K562 (cell line): ENCODE measurements at regions not wholly inside any gene's neighbourhood (a gene's known extent, or its start where the extent isn't known, plus 50 kb on each side); places are given as distances from the start of the nearest gene placed in this dataset.
A peak's percentile ranks its signal among the peaks of the same experiment; 100 is the strongest.

Source experiments
- CCNT2 ChIP-seq: IDR thresholded peaks from 2 replicates; pipeline ENCODE4 v1.6.1; 2011; ENCODE audit warnings: borderline replicate concordance, low read depth, mild to moderate bottlenecking, moderate library complexity, mixed read lengths, low read length; ENCODE audit not compliant: insufficient read length; ENCODE audit errors: extremely low read depth
- CEBPB ChIP-seq: fragments of 450-650 bp; IDR thresholded peaks from 2 replicates; pipeline ENCODE4 v1.6.1; 2016; ENCODE audit warnings: missing genetic modification characterization, missing compliant biosample characterization
- CHD2 ChIP-seq: IDR thresholded peaks from 2 replicates; pipeline ENCODE4 v1.6.1; 2011; ENCODE audit warnings: low read depth, low read length
- DPF2 ChIP-seq: fragments of 450-650 bp; IDR thresholded peaks from 2 replicates; pipeline ENCODE4 v1.6.1; 2016
- HCFC1 ChIP-seq: IDR thresholded peaks from 2 replicates; pipeline ENCODE4 v1.6.1; 2012; ENCODE audit warnings: low read depth, low read length, improper control_type of control experiment
- HMG20B ChIP-seq: fragments of 250-450 bp; sonication (Bioruptor Pico); IDR thresholded peaks from 2 replicates; pipeline ENCODE4 v1.5.0; 2021; ENCODE audit warnings: mild to moderate bottlenecking
- NFIX ChIP-seq: fragments of 250-450 bp; sonication (Bioruptor Pico); IDR thresholded peaks from 2 replicates; pipeline ENCODE4 v1.4.0; 2020; ENCODE audit warnings: low read depth, mild to moderate bottlenecking, moderate library complexity
- NFYB ChIP-seq: IDR thresholded peaks from 2 replicates; pipeline ENCODE4 v1.6.1; 2011; ENCODE audit warnings: mild to moderate bottlenecking, moderate library complexity; ENCODE audit not compliant: insufficient read length; ENCODE audit errors: extremely low read depth
- NUFIP1 ChIP-seq: fragments of 450-650 bp; IDR thresholded peaks from 2 replicates; pipeline ENCODE4 v1.6.1; 2018; ENCODE audit not compliant: partially characterized antibody
- PCBP2 ChIP-seq: fragments of 200-400 bp; formaldehyde crosslinking; IDR thresholded peaks from 2 replicates; pipeline ENCODE4 v1.6.1; 2018; ENCODE audit warnings: low read length, low read depth, mild to moderate bottlenecking, moderate library complexity; ENCODE audit not compliant: poor library complexity, severe bottlenecking
- PPARD ChIP-seq: fragments of 250-450 bp; sonication (Bioruptor Pico); IDR thresholded peaks from 2 replicates; pipeline ENCODE4 v1.8.0; 2022; ENCODE audit warnings: inconsistent platforms, mild to moderate bottlenecking, moderate library complexity
- RBFOX2 ChIP-seq: fragments of 200-400 bp; formaldehyde crosslinking; IDR thresholded peaks from 2 replicates; pipeline ENCODE4 v1.6.1; 2017; ENCODE audit warnings: low read depth, mild to moderate bottlenecking, low read length, moderate library complexity
- RUNX1 ChIP-seq: sonication (generic); IDR thresholded peaks from 2 replicates; pipeline ENCODE4 v1.6.1; 2016; ENCODE audit warnings: antibody characterized with exemption, low read depth
- SIN3B ChIP-seq: fragments of 450-650 bp; IDR thresholded peaks from 2 replicates; pipeline ENCODE4 v1.6.1; 2017; ENCODE audit warnings: low read depth, mild to moderate bottlenecking, moderate library complexity
- SMARCA4 ChIP-seq: fragments of 450-650 bp; IDR thresholded peaks from 2 replicates; pipeline ENCODE4 v1.6.1; 2016
- SMARCB1 ChIP-seq: IDR thresholded peaks from 2 replicates; pipeline ENCODE4 v1.6.1; 2011; ENCODE audit warnings: improper control_type of control experiment, low read depth; ENCODE audit not compliant: insufficient read length
- SMARCE1 ChIP-seq: fragments of 450-650 bp; IDR thresholded peaks from 2 replicates; pipeline ENCODE4 v1.7.1; 2016; ENCODE audit warnings: mild to moderate bottlenecking
- SPI1 ChIP-seq: IDR thresholded peaks from 2 replicates; pipeline ENCODE4 v1.6.1; 2011; ENCODE audit warnings: low read depth, low read length, control low read depth, borderline replicate concordance
- SUPT5H ChIP-seq: fragments of 450-650 bp; IDR thresholded peaks from 2 replicates; pipeline ENCODE4 v1.6.1; 2016
- TAF7 ChIP-seq: fragments of 450-650 bp; IDR thresholded peaks from 2 replicates; pipeline ENCODE4 v1.6.1; 2016; ENCODE audit warnings: missing genetic modification characterization, missing compliant biosample characterization
- TEAD1 ChIP-seq, 2 experiments: fragments of 450-650 bp in 1 of 2; sonication (generic) in 1 of 2; formaldehyde crosslinking; IDR thresholded peaks; 2 replicates each; pipeline versions ENCODE4 v1.4.0 to v1.8.0; 2020 to 2022; ENCODE audit warnings: mild to moderate bottlenecking in 2 of 2, missing genetic modification reagents in 1 of 2
- THRAP3 ChIP-seq: fragments of 450-650 bp; IDR thresholded peaks from 2 replicates; pipeline ENCODE4 v1.6.1; 2016; ENCODE audit warnings: mild to moderate bottlenecking, inconsistent platforms, borderline replicate concordance
- ZBTB33 ChIP-seq: sonication (generic); formaldehyde crosslinking; IDR thresholded peaks from 2 replicates; pipeline ENCODE4 v1.8.1; 2023; ENCODE audit warnings: mild to moderate bottlenecking, missing genetic modification reagents
- ZBTB8A ChIP-seq: fragments of 450-650 bp; IDR thresholded peaks from 2 replicates; pipeline ENCODE4 v1.6.1; 2018; ENCODE audit warnings: mild to moderate bottlenecking, moderate library complexity; ENCODE audit not compliant: partially characterized antibody
- ZNF165 ChIP-seq: fragments of 250-450 bp; sonication (Bioruptor Pico); IDR thresholded peaks from 2 replicates; pipeline ENCODE4 v1.4.0; 2020; ENCODE audit warnings: borderline replicate concordance
- ZNF217 ChIP-seq: sonication (generic); formaldehyde crosslinking; IDR thresholded peaks from 2 replicates; pipeline ENCODE4 v1.8.0; 2022; ENCODE audit warnings: mild to moderate bottlenecking, missing genetic modification reagents
- ZZZ3 ChIP-seq: fragments of 450-650 bp; IDR thresholded peaks from 2 replicates; pipeline ENCODE4 v1.6.1; 2016; ENCODE audit warnings: antibody characterized with exemption, mild to moderate bottlenecking, moderate library complexity

DNA sequence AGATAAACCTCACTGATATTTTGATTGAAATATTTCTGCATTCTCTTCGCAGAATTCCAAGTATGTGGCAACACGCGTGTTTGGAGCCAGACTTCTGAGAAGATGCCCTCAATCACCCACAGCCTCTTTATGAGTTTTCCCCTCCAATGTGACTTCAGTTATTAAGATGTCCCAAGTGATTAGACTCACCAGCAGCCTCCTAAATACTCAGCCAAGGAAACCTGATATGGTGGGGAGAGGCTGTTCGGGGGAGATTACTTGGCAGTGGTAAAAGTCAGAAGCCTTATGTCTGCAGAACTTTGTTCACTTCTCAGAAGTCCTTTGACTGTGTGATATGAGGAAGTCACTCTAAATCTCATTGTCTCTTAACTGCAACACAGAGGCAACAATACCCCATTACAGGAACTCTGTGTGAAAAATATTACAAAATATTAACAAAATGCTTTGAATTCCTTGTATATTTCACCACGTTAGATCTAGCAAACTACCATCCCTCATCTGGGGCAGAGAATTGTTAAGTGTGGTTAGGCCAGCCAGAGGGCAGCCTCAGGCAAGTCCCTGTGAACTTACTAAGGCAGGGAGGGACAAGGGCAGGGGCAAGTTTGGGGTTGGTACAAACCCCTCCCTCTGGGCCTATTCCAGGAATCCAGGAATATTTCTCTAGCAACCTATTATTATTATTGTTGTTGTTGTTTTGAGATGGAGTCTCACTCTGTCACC, 151.4 kb upstream of the USP9X start (continued):
- TF ChIP-seq SUPT5H (no peak), ZNF217 (no peak), ZBTB33 (CRISPR knock-in tag) (0 out of 2 replicates have a peak, but pooled peaks have one; percentile 24), CEBPB (peak; percentile 65), RBFOX2 (peak; percentile 17; the same call in 1 of the 2 replicates), RUNX1 (no peak), SIN3B (no peak), TAF7 (tag) (no peak), SMARCB1 (no peak), CHD2 (no peak), ZBTB8A (no peak), SMARCE1 (peak; percentile 52), THRAP3 (no peak), CCNT2 (peak; percentile 35), ZZZ3 (no peak), ZNF165 (CRISPR knock-in tag) (no peak), PPARD (CRISPR knock-in tag) (no peak), SPI1 (peak; percentile 67), NFIX (CRISPR knock-in tag) (no peak), NUFIP1 (no peak), HMG20B (no peak), NFYB (no peak), PCBP2 (no peak), DPF2 (peak; percentile 77), TEAD1 (CRISPR knock-in tag; IDR thresholded peaks at IDR 0.05) (no peak), SMARCA4 (peak; percentile 70), HCFC1 (no peak)
